IPS DF 6.9 (cell line): ENCODE measurements at regions not wholly inside any gene's neighbourhood (a gene's known extent, or its start where the extent isn't known, plus 50 kb on each side); places are given as distances from the start of the nearest gene placed in this dataset.

Experiments
- DNase-seq: peaks from one replicate; pipeline ENCODE4 v3.0.0-alpha.2; 2013; ENCODE audit warnings: low read depth, low spot score
- H3K27ac ChIP-seq: one replicate; pipeline ENCODE4 v1.5.1; 2013; ENCODE audit warnings: low read length, control low read depth
- H3K27me3 ChIP-seq: 2 replicates; pipeline ENCODE4 v1.6.1; 2013; ENCODE audit warnings: mild to moderate bottlenecking, low read length; ENCODE audit not compliant: control insufficient read depth, insufficient read depth
- H3K36me3 ChIP-seq: 2 replicates; pipeline ENCODE4 v1.6.1; 2013; ENCODE audit warnings: low read length; ENCODE audit not compliant: control insufficient read depth, insufficient read depth
- H3K4me1 ChIP-seq: 2 replicates; pipeline ENCODE4 v1.6.1; 2013; ENCODE audit warnings: low read length; ENCODE audit not compliant: control insufficient read depth, insufficient read depth
- H3K4me3 ChIP-seq: 2 replicates; pipeline ENCODE4 v1.5.1; 2013; ENCODE audit warnings: mild to moderate bottlenecking, low read length
- H3K9me3 ChIP-seq: 2 replicates; pipeline ENCODE4 v1.6.1; 2013; ENCODE audit warnings: low read length, inconsistent platforms; ENCODE audit not compliant: control insufficient read depth, insufficient read depth
- WGBS: extraction: QIAGEN DNeasy Blood & Tissue Kit; methylation state at CpG from one replicate; pipeline ENCODE4 v1.1.7; 2013; ENCODE audit warnings: mixed read lengths, missing lambda C conversion rate; ENCODE audit not compliant: insufficient read length, insufficient coverage; 5-methylcytosine and 5-hydroxymethylcytosine counted together

DNA sequence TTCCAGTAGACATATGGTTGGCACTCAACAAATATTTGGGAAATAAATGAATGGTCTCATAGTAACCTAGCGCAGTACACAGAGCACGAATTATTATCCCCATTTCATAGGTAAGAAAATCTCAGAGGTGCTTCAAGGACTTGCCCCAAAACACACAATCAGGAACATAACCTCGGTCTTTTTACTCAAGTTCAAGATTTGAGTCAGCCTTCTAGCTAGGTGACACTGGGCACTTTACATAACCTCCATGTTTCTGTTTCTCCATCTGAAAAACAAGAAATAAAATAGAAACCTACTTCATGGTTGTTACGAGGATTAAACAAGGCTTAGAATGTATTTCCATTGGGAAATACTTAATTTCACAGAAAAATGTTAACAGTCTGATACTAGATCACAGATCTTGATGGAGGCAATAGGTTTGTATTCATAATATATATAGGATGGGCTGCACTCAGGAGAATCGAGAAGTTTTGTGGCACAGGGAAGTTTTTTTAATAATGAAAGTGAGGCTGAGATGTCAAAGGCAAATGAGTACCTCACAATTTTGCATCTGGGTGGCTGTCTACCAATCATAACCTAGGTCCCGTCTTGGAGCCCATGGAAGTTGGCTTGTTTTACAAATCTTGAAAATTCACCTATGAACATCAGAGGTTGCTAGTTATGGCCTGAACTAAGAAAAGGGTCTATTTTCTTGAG, 147.4 kb upstream of the ZC3H12C start:
- Histone ChIP-seq H3K9me3 (no peaks in the 10 kb centered on the region), H3K4me1 (no peaks in the 10 kb centered on the region), H3K27me3 (no peaks in the 10 kb centered on the region), H3K36me3 (no peaks in the 10 kb centered on the region), H3K4me3 (no peak overlapping the region), H3K27ac (no peak overlapping the region)
- no peak for DNase-seq
- WGBS, result no CpG with 5 or more reads among the region's 6 CpGs

DNA sequence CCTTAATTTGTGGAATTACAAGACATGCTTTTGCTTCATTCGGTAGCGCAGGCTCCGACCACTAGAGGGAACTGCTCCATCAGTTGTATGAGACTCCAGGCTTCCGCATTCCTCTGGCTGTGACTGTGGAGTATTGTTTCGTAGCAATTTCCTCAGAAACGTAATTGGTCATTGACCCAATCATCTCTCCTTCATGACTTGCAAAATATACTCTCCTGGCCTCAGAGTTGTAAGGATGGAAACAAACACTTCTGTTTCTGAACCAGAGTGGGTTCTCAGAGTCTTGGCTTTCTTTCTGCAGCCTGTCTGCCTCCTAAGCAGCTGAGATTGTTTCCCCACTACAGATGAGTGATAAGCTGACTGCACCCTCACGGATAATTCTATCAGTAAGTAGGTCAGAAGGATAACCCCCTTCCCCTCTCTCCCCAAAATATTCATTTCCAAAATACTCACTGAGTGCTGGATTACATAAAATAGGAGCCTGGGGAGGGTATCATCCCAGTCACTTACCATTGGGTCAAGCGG, 146.8 kb upstream of the ZC3H12C start:
- H3K36me3 ChIP-seq, result no peaks in the 10 kb centered on the region
- no peaks in the 10 kb centered on the region for H3K27me3 ChIP-seq
- H3K27ac ChIP-seq, result no peak overlapping the region
- H3K4me1 ChIP-seq, result no peaks in the 10 kb centered on the region
- no peak overlapping the region for H3K4me3 ChIP-seq
- DNase-seq, result peak; percentile 67
- H3K9me3 ChIP-seq, result no peaks in the 10 kb centered on the region
- WGBS, result no CpG with 5 or more reads among the region's 8 CpGs

DNA sequence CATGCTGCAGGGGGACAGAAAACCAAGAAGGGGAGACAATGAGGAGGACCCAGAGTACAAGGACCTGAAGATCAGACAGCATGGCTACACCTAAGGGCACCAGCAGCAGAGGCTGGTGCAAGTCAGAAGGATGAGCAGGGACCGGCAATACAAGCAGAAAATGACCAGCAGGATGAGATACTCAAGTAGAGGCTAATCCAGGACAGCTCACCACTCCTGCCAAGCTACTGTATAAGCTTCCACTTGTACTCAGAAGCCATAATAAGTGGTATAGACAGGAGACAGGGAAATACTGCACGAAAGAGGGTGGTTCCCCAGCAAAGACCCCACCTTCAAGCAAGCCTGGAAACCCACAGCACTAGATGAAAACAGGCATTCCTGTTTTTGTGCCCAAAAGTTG, 138.7 kb upstream of the ZC3H12C start:
- Histone ChIP-seq H3K4me3 (no peak overlapping the region), H3K9me3 (no peaks in the 10 kb centered on the region)
- WGBS, result no CpG with 5 or more reads among the region's 2 CpGs

DNA sequence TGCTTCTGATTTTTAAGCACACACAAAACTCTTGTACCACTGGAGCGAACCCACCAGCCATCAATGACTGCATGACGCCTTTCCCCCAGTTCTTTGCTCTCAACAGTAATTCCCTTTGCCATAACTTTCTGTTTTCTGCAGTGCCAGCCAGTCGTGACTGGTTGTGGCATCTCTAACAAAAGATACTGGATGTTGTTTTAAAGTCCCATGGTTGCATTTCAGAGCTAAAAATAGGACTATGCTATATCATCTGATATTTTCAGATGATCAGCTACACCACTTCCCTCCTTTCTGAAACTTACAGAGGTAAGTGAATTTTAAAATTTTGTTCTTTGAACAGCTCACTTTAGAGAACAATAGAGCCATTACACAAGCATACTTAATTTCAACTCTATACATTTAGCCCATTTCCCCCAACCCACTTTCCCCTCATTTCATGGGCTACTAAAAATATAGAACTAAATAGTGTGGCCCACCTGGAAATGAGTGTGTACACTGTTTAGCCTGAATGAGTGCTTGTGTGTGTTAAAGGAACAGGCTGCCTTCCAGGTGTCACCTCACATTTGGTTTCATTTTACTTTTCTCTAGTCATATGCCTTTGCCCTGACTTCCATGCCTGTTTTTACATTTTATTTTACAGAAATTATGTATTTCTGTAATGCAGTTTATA, 136.9 kb upstream of the ZC3H12C start:
- Histone ChIP-seq H3K4me3 (no peak overlapping the region), H3K4me1 (no peaks in the 10 kb centered on the region), H3K36me3 (no peaks in the 10 kb centered on the region), H3K27ac (no peak overlapping the region), H3K9me3 (no peaks in the 10 kb centered on the region), H3K27me3 (no peaks in the 10 kb centered on the region)
- no peak for DNase-seq
- no CpG with 5 or more reads among the region's 3 CpGs for WGBS

More for the DNA sequence above, 138.7 kb upstream of the ZC3H12C start:
- no peaks in the 10 kb centered on the region for H3K36me3 ChIP-seq
- no peak overlapping the region for H3K27ac ChIP-seq
- H3K4me1 ChIP-seq, result no peaks in the 10 kb centered on the region
- H3K27me3 ChIP-seq, result no peaks in the 10 kb centered on the region
- DNase-seq, result no peak

DNA sequence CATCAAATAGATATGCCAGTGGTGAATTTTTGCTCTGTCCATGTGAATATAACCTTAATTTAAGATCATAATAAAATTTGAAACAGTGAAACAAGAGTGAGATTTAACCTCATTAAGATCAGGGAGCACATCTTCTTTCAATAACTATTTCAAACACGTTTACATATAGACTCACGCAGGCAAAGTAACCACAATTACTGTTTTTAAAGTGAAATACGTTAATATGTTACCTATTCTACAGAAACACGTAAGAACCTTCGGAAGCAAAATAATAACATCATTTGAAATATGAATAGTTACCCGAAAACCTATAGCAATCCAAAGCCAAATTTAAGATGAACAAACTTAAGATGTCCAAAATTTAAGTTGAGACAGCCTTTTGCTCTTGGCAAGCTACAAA, 136.2 kb upstream of the ZC3H12C start:
- H3K4me3 ChIP-seq, result no peak overlapping the region
- H3K27me3 ChIP-seq, result no peaks in the 10 kb centered on the region
- H3K9me3 ChIP-seq, result no peaks in the 10 kb centered on the region
- DNase-seq, result no peak
- no peaks in the 10 kb centered on the region for H3K4me1 ChIP-seq
- H3K27ac ChIP-seq, result no peak overlapping the region
- no CpG with 5 or more reads among the region's 6 CpGs for WGBS
- H3K36me3 ChIP-seq, result no peaks in the 10 kb centered on the region

DNA sequence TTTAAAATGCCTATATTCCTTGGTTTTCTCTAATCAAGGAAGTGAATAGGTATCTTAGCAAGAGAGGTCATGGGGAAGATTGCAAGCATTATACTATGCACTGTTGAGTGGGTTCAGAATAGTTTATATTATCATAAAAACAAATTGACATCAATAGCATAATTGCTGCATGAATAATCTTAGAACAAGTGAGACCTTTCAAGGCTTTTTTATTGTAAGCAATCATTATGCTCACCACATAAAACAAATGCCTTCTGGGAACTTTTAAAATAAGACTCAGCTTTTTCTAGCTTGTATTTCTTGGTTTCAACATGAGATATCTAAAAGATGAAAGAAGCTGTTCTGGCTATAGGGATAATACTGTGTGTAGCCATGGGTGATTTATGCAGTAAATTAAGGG, 135.6 kb upstream of the ZC3H12C start:
- DNase-seq, result no peak
- no peak overlapping the region for H3K27ac ChIP-seq
- H3K27me3 ChIP-seq, result no peaks in the 10 kb centered on the region
- no peaks in the 10 kb centered on the region for H3K4me1 ChIP-seq
- no peak overlapping the region for H3K4me3 ChIP-seq
- no peaks in the 10 kb centered on the region for H3K36me3 ChIP-seq
- H3K9me3 ChIP-seq, result no peaks in the 10 kb centered on the region

DNA sequence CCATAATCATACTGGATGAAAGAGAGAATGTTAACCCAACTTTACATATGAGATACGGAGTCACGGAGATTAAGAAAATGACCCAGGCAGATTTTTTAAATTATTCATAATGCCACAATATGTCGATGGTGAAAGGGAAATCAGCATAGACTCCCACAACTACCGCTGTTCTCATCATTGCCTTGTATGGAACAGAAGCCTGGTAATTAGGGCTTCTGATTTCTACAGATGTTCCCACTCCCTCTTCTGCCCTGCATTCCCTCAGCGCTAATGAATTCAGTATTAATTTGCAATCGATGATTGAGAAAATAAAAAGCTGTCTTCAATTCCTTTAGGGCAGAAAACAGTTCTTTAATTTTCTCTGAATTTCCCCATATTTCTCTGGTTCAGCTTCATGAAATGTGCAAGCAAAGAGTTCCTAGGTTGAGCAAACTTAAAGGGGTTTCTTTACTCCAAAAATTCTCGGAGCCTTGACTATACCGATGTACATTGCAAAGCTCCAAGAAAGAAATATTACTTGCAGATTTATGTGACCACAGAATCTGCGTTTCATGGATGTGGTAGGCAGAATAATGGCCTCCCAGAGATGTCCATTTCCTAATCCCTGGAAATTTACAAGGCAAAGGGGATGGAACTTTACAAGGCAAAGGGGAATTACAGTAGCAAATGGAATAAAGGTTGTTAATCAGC, 134.9 kb upstream of the ZC3H12C start:
- H3K4me1 ChIP-seq, result no peaks in the 10 kb centered on the region
- no CpG with 5 or more reads among the region's 9 CpGs for WGBS
- no peak overlapping the region for H3K27ac ChIP-seq
- no peaks in the 10 kb centered on the region for H3K9me3 ChIP-seq
- H3K27me3 ChIP-seq, result no peaks in the 10 kb centered on the region
- DNase-seq, result no peak
- no peak overlapping the region for H3K4me3 ChIP-seq
- no peaks in the 10 kb centered on the region for H3K36me3 ChIP-seq

DNA sequence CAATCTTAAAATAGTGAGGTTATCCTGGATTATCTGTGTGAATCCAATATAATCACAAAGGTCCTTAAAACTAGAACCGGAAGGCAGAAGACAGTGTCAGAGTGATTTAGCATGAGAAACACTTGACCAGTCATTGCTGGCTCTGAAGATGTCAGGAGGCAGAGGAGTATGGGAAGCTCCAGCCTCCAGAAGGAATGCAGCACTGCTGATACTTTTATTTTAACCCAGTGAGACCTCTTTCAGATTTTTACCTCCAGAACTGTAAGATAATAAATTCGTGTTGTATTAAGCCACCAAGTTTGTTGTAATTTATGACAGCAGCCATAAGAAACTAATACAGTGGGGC, 134.4 kb upstream of the ZC3H12C start:
- Histone ChIP-seq H3K27me3 (no peaks in the 10 kb centered on the region), H3K4me3 (no peak overlapping the region)

DNA sequence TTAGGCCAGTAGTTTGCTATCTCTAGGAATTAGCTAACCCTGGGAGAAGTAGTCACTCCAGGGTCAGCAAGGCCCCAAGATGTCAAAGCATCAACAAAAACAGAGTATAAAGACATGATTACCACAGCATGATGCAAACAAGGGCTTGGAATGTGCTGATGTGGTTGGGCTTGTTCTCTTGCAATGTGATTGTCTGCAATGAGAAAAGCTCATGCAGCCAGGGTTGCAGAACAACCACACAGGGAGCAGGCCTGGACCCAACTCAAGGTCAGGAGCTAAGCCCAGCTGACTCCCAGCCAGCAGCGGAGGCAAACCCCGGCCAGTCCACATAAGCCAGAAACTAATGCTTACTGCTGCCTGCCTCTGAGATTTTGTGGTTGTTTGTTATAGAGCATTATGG, 132.4 kb upstream of the ZC3H12C start:
- no peaks in the 10 kb centered on the region for H3K27me3 ChIP-seq
- no peaks in the 10 kb centered on the region for H3K4me1 ChIP-seq
- no peaks in the 10 kb centered on the region for H3K9me3 ChIP-seq
- H3K4me3 ChIP-seq, result no peak overlapping the region
- no peaks in the 10 kb centered on the region for H3K36me3 ChIP-seq
- no CpG with 5 or more reads among the region's 2 CpGs for WGBS
- no peak overlapping the region for H3K27ac ChIP-seq
- DNase-seq, result no peak

More for the DNA sequence above, 134.4 kb upstream of the ZC3H12C start:
- no peaks in the 10 kb centered on the region for H3K9me3 ChIP-seq
- no peaks in the 10 kb centered on the region for H3K36me3 ChIP-seq
- no peaks in the 10 kb centered on the region for H3K4me1 ChIP-seq
- DNase-seq, result no peak
- no peak overlapping the region for H3K27ac ChIP-seq
- no CpG with 5 or more reads among the region's 2 CpGs for WGBS

DNA sequence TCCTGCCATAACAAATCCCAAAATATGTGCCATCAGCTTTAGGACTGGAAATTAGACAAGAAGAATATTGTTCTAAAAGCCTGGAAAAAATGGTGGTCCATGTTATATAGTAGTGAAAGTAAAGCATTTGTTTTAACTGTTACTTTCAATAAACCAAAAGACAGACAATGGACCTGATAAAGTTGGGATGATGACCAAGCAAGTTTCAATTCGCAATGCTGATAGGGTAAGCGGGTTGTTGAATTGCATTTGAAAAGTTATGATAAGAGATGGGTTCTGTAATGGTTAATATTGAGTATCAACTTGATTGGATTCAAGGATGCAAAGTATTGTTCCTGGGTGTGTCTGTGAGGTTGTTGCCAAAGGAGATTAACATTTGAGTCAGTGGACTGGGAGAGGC, 131.9 kb upstream of the ZC3H12C start:
- WGBS, result 100% methylated on average over 1 of the region's 2 CpGs
- Histone ChIP-seq H3K9me3 (no peaks in the 10 kb centered on the region), H3K27me3 (no peaks in the 10 kb centered on the region), H3K27ac (no peak overlapping the region), H3K4me1 (no peaks in the 10 kb centered on the region), H3K4me3 (no peak overlapping the region), H3K36me3 (no peaks in the 10 kb centered on the region)
- no peak for DNase-seq
